HepG2 (cell line): ENCODE measurements at regions not wholly inside any gene's neighbourhood (a gene's known extent, or its start where the extent isn't known, plus 50 kb on each side); places are given as distances from the start of the nearest gene placed in this dataset.

Experiments
- ATAC-seq: fragments of 200-7000 bp; cut with Tn5 transposase; 3 replicates; pipeline ENCODE4 v1.9.1; 2020; ENCODE audit warnings: mild to moderate bottlenecking, moderate library complexity
- BruUV-seq: library from RNA; stranded (reverse); fragments of 400-500 nt; replicated peaks from 2 replicates; lab custom pipeline; 2021; lab: Mats Ljungman, UMichigan
- CTCF ChIA-PET: fragments of 300-600 bp; formaldehyde crosslinking; extraction: SDS; loops from one replicate; lab custom pipeline; 2021; ENCODE audit warnings: low total read pairs, inconsistent platforms, low intra/inter-chr PET ratio; lab: Yijun Ruan, JAX
- POLR2A ChIA-PET: fragments of 350-600 bp; sonication (Branson Sonifier 250); formaldehyde crosslinking; loops from one replicate; lab custom pipeline; 2020; ENCODE audit warnings: antibody characterized with exemption, inconsistent platforms; lab: Yijun Ruan, JAX
- DNase-seq: peaks from one replicate; pipeline ENCODE4 v3.0.0-alpha.2; 2015; ENCODE audit warnings: low spot score
- FAIRE-seq: peaks from 3 replicates; lab custom pipeline; 2011; peaks lifted over from hg19 to GRCh38; lab: Jason Lieb, UNC
- H2AFZ ChIP-seq: one replicate; pipeline ENCODE4 v1.6.1; 2011; ENCODE audit warnings: low read length, inconsistent platforms
- H3K27ac ChIP-seq: fragments of 300-600 bp; 3 replicates; pipeline ENCODE4 v1.8.0; 2011; ENCODE audit warnings: mixed run types, mild to moderate bottlenecking, mixed read lengths, low read length, inconsistent platforms; ENCODE audit not compliant: insufficient read depth; ENCODE audit errors: extremely low read length
- H3K27me3 ChIP-seq, 2 experiments: fragments of 200-600 bp in 1 of 2; 2 replicates in 1 of 2; 3 replicates in 1 of 2; pipeline versions ENCODE4 v1.6.0 to v1.8.0; 2011; ENCODE audit warnings: low read length in 2 of 2, mild to moderate bottlenecking in 2 of 2, moderate library complexity in 2 of 2, inconsistent platforms in 1 of 2; ENCODE audit not compliant: insufficient read depth in 2 of 2, control insufficient read depth in 1 of 2
- H3K36me3 ChIP-seq, 2 experiments: fragments of 200-600 bp in 1 of 2; replicated peaks in 1 of 2; 2 replicates in 1 of 2; 3 replicates in 1 of 2; pipeline versions ENCODE4 v1.5.1 to v1.8.0; 2011; ENCODE audit warnings: low read length in 2 of 2, inconsistent platforms in 1 of 2; ENCODE audit not compliant: insufficient read depth in 2 of 2, control insufficient read depth in 1 of 2
- H3K4me1 ChIP-seq: 2 replicates; pipeline ENCODE4 v1.5.1; 2012; ENCODE audit warnings: low read length, inconsistent platforms; ENCODE audit not compliant: insufficient read depth
- H3K4me2 ChIP-seq: 2 replicates; pipeline ENCODE4 v1.6.0; 2011; ENCODE audit warnings: low read depth, low read length, inconsistent platforms
- H3K4me3 ChIP-seq, 3 experiments: fragments of 200-600 bp in 1 of 3; sonication (generic), shearing (Covaris generic) in 1 of 3; replicated peaks in 1 of 3; 2 replicates each; pipeline ENCODE4 v1.5.1; 2011 to 2016; ENCODE audit warnings: low read length in 3 of 3, inconsistent platforms in 2 of 3, low read depth in 2 of 3, mild to moderate bottlenecking in 2 of 3, control low read depth in 1 of 3, mixed read lengths in 1 of 3; ENCODE audit not compliant: insufficient read depth in 1 of 3
- H3K79me2 ChIP-seq: one replicate; pipeline ENCODE4 v1.6.1; 2011; ENCODE audit warnings: low read length, inconsistent platforms; ENCODE audit not compliant: insufficient read depth
- H3K9ac ChIP-seq: 2 replicates; pipeline ENCODE4 v1.6.0; 2011; ENCODE audit warnings: mild to moderate bottlenecking, low read depth, low read length, inconsistent platforms; ENCODE audit not compliant: insufficient read depth
- H3K9me3 ChIP-seq: 2 replicates; pipeline ENCODE4 v1.5.1; 2012; ENCODE audit warnings: mild to moderate bottlenecking, low read length
- H4K20me1 ChIP-seq: 2 replicates; pipeline ENCODE4 v1.6.0; 2011; ENCODE audit warnings: inconsistent platforms, mild to moderate bottlenecking, low read length, moderate library complexity; ENCODE audit not compliant: insufficient read depth
- DMAP1 ChIP-seq: IDR thresholded peaks from 2 replicates; pipeline ENCODE4 v1.6.1; 2016
- ETV5 ChIP-seq: IDR thresholded peaks from 2 replicates; pipeline ENCODE4 v1.6.1; 2018; ENCODE audit warnings: missing biosample characterization, missing genetic modification reagents, inconsistent platforms, borderline replicate concordance
- NFATC3 ChIP-seq: sonication (generic); formaldehyde crosslinking; IDR thresholded peaks from 2 replicates; pipeline ENCODE4 v1.5.1; 2020; ENCODE audit warnings: mild to moderate bottlenecking, missing genetic modification reagents
- NR1H2 ChIP-seq: sonication (generic); formaldehyde crosslinking; IDR thresholded peaks from 2 replicates; pipeline ENCODE4 v1.8.1; 2022; ENCODE audit warnings: low read depth, missing genetic modification reagents, borderline replicate concordance
- PPARG ChIP-seq: conservative IDR thresholded peaks from 2 replicates; pipeline ENCODE4 v1.6.1; 2016; ENCODE audit warnings: missing biosample characterization, missing genetic modification reagents
- SNRNP70 ChIP-seq: fragments of 200-400 bp; formaldehyde crosslinking; IDR thresholded peaks from 2 replicates; pipeline ENCODE4 v1.6.1; 2017; ENCODE audit warnings: mild to moderate bottlenecking, low read depth, low read length, moderate library complexity
- ZNF7 ChIP-seq: IDR thresholded peaks from 2 replicates; pipeline ENCODE4 v1.6.1; 2016; ENCODE audit warnings: missing biosample characterization, missing genetic modification reagents
- WGBS: methylation state at CpG from one replicate; pipeline ENCODE4 v1.1.6; 2017; ENCODE audit warnings: low lambda C conversion rate; 5-methylcytosine and 5-hydroxymethylcytosine counted together
- in situ Hi-C: cut with HindIII; loops from 2 replicates; pipeline ENCODE4 v1.10.0; 2017; ENCODE audit warnings: low pct_unique_long_range_greater_than_20kb; ENCODE audit not compliant: extremely low pct_ligation_motif_present
- intact Hi-C: fragments of 100-400 bp; cut with micrococcal nuclease; formaldehyde crosslinking; loops from one replicate; pipeline ENCODE4 v1.10.0; 2022; ENCODE audit not compliant: unreplicated experiment
- TF ChIP-seq, protein P1 (sequence below): sonication (generic); formaldehyde crosslinking; IDR thresholded peaks from 2 replicates; pipeline ENCODE4 v1.5.1; 2020; ENCODE audit warnings: missing genetic modification reagents, mild to moderate bottlenecking, borderline replicate concordance
- TF ChIP-seq, protein P2 (sequence below): sonication (generic); formaldehyde crosslinking; IDR thresholded peaks from 2 replicates; pipeline ENCODE4 v1.4.0; 2020; ENCODE audit warnings: mild to moderate bottlenecking, missing genetic modification reagents
- TF ChIP-seq, protein P3 (sequence below): sonication (generic); formaldehyde crosslinking; IDR thresholded peaks from 2 replicates; pipeline ENCODE4 v1.5.0; 2020; ENCODE audit warnings: mild to moderate bottlenecking, low read depth, missing genetic modification reagents, borderline replicate concordance
- TF ChIP-seq, protein P4 (sequence below): IDR thresholded peaks from 2 replicates; pipeline ENCODE4 v1.6.1; 2016

DNA sequence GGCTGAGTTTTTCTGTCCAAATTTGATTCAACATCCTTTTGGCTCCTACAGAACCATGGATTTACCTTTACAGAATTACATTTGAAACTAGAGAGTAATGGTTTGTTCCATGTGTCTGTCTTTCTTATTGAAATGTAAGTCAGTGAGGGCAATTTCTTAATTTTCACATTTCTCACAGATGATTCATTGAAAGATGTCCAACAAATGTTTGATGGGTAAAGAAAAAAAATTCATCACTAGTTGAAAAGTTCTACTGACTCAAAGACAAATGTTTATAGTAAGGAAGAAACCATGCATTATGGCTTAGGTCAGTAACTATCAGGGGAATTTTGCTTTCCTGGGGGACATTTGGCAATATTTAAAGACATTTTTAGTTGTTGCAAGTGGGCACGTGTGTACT lies 131.6 kb upstream of the TRPM3 start:
- in situ Hi-C loops, result no loop called here
- no peak for TF ChIP-seq NFATC3 (CRISPR knock-in tag)
- no peak for TF ChIP-seq PPARG (CRISPR knock-in tag)
- no peak for TF ChIP-seq NR1H2
- TF ChIP-seq, protein P1, sequence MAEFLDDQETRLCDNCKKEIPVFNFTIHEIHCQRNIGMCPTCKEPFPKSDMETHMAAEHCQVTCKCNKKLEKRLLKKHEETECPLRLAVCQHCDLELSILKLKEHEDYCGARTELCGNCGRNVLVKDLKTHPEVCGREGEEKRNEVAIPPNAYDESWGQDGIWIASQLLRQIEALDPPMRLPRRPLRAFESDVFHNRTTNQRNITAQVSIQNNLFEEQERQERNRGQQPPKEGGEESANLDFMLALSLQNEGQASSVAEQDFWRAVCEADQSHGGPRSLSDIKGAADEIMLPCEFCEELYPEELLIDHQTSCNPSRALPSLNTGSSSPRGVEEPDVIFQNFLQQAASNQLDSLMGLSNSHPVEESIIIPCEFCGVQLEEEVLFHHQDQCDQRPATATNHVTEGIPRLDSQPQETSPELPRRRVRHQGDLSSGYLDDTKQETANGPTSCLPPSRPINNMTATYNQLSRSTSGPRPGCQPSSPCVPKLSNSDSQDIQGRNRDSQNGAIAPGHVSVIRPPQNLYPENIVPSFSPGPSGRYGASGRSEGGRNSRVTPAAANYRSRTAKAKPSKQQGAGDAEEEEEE (CRISPR knock-in tag), result no peak
- TF ChIP-seq, protein P2, sequence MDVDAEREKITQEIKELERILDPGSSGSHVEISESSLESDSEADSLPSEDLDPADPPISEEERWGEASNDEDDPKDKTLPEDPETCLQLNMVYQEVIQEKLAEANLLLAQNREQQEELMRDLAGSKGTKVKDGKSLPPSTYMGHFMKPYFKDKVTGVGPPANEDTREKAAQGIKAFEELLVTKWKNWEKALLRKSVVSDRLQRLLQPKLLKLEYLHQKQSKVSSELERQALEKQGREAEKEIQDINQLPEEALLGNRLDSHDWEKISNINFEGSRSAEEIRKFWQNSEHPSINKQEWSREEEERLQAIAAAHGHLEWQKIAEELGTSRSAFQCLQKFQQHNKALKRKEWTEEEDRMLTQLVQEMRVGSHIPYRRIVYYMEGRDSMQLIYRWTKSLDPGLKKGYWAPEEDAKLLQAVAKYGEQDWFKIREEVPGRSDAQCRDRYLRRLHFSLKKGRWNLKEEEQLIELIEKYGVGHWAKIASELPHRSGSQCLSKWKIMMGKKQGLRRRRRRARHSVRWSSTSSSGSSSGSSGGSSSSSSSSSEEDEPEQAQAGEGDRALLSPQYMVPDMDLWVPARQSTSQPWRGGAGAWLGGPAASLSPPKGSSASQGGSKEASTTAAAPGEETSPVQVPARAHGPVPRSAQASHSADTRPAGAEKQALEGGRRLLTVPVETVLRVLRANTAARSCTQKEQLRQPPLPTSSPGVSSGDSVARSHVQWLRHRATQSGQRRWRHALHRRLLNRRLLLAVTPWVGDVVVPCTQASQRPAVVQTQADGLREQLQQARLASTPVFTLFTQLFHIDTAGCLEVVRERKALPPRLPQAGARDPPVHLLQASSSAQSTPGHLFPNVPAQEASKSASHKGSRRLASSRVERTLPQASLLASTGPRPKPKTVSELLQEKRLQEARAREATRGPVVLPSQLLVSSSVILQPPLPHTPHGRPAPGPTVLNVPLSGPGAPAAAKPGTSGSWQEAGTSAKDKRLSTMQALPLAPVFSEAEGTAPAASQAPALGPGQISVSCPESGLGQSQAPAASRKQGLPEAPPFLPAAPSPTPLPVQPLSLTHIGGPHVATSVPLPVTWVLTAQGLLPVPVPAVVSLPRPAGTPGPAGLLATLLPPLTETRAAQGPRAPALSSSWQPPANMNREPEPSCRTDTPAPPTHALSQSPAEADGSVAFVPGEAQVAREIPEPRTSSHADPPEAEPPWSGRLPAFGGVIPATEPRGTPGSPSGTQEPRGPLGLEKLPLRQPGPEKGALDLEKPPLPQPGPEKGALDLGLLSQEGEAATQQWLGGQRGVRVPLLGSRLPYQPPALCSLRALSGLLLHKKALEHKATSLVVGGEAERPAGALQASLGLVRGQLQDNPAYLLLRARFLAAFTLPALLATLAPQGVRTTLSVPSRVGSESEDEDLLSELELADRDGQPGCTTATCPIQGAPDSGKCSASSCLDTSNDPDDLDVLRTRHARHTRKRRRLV (CRISPR knock-in tag), result no peak
- no peak for TF ChIP-seq ETV5 (CRISPR knock-in tag)
- TF ChIP-seq ZNF7 (CRISPR knock-in tag), result no peak
- TF ChIP-seq, protein P3, sequence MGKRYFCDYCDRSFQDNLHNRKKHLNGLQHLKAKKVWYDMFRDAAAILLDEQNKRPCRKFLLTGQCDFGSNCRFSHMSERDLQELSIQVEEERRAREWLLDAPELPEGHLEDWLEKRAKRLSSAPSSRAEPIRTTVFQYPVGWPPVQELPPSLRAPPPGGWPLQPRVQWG (CRISPR knock-in tag), result no peak
- TF ChIP-seq DMAP1 (CRISPR knock-in tag), result no peak
- no peak for TF ChIP-seq SNRNP70
- TF ChIP-seq, protein P4, sequence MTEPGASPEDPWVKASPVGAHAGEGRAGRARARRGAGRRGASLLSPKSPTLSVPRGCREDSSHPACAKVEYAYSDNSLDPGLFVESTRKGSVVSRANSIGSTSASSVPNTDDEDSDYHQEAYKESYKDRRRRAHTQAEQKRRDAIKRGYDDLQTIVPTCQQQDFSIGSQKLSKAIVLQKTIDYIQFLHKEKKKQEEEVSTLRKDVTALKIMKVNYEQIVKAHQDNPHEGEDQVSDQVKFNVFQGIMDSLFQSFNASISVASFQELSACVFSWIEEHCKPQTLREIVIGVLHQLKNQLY (CRISPR knock-in tag), result no peak
- TF ChIP-seq, all 625 proteins: peak for 0
- Histone ChIP-seq H3K9me3 (no peaks in the 10 kb centered on the region), H3K9ac (no peak overlapping the region), H3K4me2 (no peak overlapping the region), H3K27me3 (no peaks in the 10 kb centered on the region; a peak in 1 of 5 replicates), H4K20me1 (no peaks in the 10 kb centered on the region), H3K36me3 (no peaks in the 10 kb centered on the region), H3K4me3 (no peak overlapping the region), H3K4me1 (0 out of 2 replicates have a peak, but pooled peaks cover 6% of the 10 kb centered on the region), H3K27ac (no peak overlapping the region), H2AFZ (no peak overlapping the region), H3K79me2 (no peaks in the 10 kb centered on the region)
- WGBS, result 0% methylated on average over 1 of the region's 1 CpG
- ATAC-seq, result no peak
- BruUV-seq, result no TSS peak
- DNase-seq, result no peak
- CTCF ChIA-PET, result no interaction called here
- POLR2A ChIA-PET, result no interaction called here
- no peak for FAIRE-seq
- intact Hi-C loops, result no loop called here
